ENCODE measurements at regions not wholly inside any gene's neighbourhood (a gene's known extent, or its start where the extent isn't known, plus 50 kb on each side); places are given as distances from the start of the nearest gene placed in this dataset.

DNA sequence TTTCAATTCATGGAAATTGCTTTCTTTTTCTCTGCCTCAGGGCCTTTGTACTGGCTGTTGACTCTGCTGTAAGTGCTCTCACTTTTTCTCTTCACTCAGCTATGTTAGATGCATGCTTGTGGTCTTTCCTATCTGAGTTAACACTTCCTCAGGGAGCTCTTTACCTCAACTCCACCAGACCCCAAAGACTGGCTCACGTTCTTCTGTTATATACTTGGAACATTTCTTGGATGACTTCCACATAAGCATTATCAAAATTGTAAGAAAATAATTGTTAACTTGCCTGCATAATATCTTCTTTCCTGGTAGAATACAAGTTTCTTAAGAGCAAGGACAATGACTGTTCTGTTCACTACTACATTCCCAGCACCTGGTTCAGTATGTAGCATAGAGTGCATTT, 455.9 kb downstream of the EBF1 start:
- TF ChIP-seq, protein P1, sequence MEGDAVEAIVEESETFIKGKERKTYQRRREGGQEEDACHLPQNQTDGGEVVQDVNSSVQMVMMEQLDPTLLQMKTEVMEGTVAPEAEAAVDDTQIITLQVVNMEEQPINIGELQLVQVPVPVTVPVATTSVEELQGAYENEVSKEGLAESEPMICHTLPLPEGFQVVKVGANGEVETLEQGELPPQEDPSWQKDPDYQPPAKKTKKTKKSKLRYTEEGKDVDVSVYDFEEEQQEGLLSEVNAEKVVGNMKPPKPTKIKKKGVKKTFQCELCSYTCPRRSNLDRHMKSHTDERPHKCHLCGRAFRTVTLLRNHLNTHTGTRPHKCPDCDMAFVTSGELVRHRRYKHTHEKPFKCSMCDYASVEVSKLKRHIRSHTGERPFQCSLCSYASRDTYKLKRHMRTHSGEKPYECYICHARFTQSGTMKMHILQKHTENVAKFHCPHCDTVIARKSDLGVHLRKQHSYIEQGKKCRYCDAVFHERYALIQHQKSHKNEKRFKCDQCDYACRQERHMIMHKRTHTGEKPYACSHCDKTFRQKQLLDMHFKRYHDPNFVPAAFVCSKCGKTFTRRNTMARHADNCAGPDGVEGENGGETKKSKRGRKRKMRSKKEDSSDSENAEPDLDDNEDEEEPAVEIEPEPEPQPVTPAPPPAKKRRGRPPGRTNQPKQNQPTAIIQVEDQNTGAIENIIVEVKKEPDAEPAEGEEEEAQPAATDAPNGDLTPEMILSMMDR (IDR thresholded peaks at IDR 0.05; ENCODE audit: poor library complexity): no peak
- no peak for TF ChIP-seq EZH2phosphoT487 (IDR thresholded peaks at IDR 0.05; ENCODE audit: low read depth, severe bottlenecking, unreplicated experiment)
- no peak for TF ChIP-seq EZH2 (IDR thresholded peaks at IDR 0.05; ENCODE audit: borderline replicate concordance)
